ENCODE measurements at regions not wholly inside any gene's neighbourhood (a gene's known extent, or its start where the extent isn't known, plus 50 kb on each side); places are given as distances from the start of the nearest gene placed in this dataset.

DNA sequence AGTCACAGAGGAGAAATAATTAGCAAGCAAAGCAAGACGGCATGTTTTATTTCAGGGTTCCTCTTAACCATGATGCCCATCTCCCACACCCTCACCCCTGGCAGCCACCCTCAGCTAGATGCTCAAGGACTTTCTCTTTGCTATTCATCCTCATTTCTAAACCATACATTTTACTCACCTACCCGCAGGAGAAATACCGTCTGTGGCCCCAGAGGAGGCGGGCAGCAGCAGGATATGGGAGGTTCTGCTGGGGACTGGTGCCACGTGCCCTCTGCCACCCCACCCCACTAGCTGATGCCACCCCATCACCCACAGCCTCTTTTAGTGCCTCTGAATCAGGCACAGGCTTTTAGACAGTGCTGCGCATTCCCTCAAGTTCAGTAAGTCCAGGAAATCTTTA, 168.7 kb upstream of the ITGB1 start:
- DNase-seq (ENCODE audit: low read depth) = no peak

DNA sequence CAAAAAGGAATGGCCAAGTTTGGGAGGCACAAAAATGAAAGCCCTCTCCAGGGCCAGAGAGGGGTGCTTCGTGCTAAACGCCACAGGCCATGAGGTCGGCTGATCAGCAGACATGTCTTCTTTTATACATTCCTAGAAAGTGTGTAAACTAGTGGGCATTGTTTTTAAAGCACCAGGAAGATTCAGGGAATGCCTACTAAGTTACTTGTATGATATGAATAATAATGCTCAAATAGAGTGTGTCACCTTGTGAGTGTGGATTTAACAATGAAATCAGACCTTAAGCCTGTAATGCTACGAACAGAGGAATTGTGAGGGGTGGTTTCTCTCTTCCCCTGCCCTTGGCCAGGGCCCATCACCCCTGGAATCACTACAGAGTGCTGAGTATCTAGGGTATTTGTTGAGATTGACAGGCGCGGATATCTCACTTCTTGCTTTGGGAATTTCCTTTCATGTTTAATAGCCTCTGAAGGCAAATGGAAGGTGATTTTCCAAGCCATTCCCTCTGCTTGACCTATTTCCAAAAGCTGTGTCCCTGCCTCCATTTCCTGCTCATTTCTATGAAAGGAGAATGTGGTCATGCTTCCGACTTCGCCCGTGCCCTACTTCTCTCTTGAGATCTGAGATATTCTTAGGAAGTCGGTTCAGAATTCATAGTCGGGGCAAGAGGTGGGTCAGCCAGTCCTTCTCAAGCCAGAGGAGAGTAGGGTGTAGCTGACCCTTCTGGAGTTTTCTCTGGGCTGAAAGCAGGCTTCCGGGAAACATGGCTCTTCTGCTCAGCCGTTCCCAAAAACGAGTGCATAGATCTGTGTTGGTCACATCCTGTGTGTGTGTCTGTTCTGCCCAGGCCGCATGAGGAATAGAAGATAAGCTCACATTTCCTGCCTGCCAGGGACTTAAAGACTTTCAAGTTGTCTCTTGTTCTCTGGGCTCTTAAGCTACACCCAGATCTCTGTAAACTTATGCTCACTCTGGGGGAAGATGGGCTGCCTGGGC, 167.8 kb upstream of the ITGB1 start:
- DNase-seq (ENCODE audit: low read depth) = no peak

DNA sequence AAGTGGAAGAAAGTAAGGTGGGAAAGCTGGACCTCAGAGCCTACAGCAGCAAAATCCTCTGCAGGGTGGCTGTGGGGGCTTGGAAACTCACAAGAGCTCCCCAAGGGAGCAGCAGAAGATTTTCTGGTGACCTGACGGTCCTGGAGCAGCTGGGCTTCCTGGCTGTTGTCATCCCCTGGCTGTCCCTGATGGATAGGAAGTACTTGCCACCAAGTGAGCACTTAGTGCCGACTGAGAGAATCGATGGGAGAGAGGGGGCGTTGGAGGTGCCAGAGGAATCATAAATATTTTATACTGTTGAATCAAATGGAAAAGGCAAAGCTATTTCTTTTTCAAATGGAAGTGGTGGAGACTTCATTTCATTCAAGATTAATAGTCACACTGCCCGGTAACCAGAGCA, 167.1 kb upstream of the ITGB1 start:
- DNase-seq (ENCODE audit: low read depth) = no peak

DNA sequence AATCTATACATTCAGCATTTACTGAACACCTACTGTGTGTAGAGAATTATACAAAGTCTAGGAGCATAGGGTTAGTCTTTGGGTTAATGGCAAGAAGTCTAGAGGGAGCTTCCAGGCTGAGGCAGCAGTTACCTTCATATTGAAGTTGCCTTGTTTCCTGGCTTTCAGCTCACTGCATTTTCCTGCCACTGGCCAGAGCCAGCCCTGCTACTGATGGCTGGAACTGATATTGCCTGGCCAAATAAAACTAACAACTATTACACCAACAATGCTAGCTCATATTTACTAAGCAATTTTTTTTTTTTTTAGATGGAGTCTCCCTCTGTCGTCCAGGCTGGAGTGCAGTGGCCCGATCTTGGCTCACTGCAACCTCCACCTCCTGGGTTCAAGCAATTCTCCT, 165.7 kb upstream of the ITGB1 start:
- no peak for DNase-seq (ENCODE audit: low read depth)

DNA sequence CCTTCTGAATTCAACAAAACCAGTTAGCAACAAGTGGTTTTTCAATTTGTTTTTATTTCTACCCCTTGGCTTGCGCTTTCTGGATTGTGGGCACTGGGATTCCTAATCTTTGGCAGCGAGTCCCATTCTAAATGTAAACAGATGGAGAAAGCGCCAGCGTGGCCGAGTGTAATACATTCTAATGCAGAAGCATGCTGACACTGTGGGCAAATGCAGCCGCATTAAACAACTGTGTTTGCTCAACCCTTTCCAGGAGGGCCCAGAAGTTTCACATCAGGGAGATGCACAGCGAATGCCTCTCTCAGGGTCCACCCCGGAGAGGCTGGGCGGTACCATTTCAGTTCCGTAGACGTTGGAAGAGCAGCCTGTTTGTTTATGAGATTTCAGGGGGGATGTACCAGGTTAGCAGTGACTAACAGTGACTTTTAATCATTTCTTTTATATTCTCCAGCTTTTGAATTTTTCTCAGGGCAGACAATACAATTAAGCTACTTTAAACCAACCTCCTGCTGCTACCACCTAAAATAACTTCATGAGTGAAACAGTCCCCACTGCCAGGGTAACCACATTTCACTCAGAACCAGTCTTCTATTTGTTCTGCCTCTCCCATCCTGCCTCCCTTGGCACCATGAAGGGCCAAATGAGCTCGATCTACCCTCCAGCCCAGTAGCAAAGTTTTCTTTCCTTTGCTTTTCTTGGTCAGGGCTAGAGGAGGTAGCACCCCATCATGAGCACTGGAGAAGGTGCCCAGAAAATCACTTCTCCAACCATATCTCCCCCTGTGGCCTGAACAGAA, 164.2 kb upstream of the ITGB1 start:
- no peak for DNase-seq (ENCODE audit: low read depth)

DNA sequence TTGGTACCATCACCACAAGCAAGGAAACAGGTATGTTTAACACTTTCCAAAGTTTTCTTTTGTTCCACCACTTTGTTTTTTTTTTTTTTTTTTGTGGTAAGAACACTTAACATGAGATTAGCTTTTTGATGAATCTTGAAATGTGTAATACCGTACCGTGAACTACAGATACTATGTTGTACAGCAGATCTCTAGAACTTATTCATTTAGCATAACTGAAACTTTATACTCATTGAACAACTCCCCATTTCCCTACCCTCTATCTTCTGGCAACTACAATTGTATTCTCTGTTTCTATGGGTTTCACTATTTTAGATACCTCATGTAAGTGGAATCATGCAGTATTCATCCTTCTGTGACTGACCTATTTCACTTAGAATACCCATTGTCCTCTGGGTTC, 162.7 kb upstream of the ITGB1 start:
- DNase-seq (ENCODE audit: low read depth) = no peak

GRCh38 chr10:33120275-33120674, 162.2 kb upstream of the ITGB1 start:
- no peak for DNase-seq (ENCODE audit: low read depth)

- no peak for DNase-seq (ENCODE audit: low read depth)
These were observed 159.8 kb upstream of the ITGB1 start for GRCh38 chr10:33117816-33118215.

DNA sequence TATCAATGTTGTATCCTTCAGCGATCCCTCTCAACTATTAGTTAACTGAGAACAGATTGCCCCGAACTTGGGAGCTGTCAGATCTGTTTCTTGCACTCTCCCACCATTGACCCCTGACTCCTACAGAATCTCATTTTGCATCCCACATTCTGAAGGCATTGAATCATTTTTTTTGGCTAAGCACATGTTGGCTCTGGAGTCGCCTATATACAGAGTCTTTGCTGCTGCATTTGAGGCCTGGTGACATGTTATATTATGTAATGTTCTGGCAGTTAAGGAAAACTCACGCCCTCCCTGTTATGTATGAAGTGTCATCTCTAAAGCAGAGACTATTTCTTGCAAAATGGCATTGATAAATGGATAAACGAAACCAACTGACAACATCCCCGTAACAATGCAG, 159.2 kb upstream of the ITGB1 start:
- DNase-seq (ENCODE audit: low read depth) = no peak

DNA sequence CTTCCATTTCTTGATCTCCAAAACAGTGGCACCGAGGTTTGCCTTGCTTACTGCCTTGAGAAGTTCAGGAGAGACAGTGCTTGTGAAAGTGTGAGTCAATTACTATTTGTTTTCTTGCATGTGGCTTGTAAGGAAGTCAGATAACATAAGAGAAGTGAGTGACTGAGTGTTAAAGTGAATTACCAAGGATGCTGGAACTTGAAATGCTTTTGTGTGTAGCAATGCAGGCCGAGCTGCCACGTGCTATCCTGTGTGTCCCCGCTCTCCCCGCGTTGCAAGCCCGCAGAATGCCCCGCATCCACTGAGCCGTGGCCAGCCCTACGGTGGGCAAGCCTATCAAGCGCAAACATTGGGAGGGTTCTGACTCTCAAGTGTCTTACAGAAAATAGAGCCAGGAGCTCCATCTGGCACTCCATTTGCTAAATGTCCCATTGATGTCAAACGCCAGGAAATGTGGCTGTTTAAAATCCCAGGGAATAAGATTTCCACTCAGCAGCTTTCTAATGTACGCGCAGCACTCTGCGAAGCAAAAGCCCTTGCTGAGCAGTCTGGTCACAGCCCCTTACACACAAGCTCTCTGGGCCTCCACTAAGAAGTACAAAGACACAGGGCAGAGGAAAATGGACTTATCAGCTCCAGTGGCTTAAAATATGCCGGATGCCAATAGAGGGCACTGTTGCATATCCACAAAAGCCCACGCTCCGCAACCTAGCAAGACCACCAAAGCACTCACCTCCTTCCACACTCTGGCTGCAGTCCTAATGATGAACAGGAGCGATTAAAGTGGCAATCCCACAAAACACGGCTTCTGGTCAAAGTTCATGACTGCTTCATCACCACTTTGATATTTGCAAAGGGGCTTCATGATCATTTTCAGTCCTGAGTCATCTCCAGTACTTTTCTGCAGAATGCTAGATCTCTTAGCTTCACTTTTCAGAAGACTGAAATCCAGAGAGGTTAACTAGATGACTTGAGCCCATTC, 158.0 kb upstream of the ITGB1 start:
- no peak for DNase-seq (ENCODE audit: low read depth)

DNA sequence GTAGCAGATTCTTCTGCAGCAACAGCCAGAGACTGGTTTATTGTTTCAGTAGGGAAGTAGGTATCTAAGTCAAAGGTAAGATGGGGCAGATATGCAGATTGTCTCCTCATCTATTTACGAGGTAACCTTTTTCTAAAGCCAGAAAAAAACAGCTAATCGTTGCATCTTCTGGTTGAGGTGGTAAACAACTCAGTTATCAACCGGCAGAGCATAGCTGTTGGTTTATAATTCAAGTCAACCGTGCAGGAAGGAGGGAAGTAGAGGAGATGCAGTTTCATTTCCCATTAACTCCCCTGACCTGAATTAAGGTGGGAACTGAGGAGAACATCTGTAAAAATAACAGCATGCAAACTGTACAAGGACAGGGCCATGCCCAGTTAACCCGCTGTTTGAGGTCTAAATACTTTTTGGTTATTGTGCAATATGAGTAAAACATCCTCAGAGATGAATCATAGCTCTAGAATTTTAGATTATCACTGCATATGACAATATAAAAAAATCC, 156.5 kb upstream of the ITGB1 start:
- DNase-seq (ENCODE audit: low read depth) = no peak

- no peak for DNase-seq (ENCODE audit: low read depth)
These were observed 155.4 kb upstream of the ITGB1 start for GRCh38 chr10:33113466-33113865.

DNA sequence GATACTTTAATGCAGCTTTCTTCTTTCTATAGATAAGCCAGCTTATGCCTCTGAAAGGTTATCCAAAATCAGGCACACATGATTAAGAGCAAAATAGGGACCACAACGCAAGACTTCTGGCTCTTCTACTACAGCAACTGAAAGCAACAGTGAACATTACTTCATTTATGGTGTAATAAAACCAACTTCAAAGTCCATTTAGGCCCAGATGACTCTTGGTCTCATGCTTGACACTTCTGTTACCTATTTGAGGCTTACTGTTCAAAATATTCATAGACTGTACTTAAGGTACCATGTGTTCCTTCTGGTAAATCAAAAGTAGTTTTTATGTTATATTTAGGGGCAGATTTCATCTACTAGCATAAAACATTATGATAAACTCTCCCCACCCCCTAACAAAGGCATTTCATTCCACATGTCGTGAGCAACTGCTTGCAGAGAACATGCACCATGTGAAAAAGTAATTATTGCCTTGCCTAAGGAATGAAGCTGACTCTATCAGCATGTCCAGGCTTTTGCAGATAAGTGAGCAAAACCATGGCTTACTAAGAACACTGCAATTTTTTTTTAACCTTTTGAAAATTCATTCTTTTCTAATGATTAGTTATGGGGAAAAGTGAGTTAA, 154.9 kb upstream of the ITGB1 start:
- no peak for DNase-seq (ENCODE audit: low read depth)

DNA sequence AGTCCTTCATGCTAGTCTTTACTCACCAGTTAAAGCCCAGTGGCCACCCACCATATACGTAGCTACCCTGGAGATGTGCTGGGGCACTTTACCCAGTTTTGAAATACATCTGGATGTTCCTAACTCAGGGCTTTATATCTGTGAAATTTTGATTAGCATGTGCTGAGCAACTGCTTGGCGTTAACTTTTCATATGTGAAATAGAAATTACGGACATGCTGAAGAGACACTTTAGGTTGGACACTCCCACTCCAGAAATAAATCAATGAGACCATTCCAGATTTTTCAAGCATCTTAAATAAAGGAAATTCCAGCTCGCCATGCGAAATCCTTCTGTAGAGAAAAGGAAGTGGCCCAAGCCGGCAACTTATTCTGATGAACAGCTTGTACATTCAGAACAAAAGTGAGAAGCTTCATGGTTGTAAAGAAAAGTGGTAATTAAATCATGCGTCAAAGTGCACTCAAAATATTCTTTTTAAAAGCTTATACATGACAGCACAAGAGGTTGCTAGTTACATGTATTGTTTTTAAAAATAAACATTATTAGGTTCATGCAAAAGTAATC, 153.5 kb upstream of the ITGB1 start:
- no peak for DNase-seq (ENCODE audit: low read depth)

GRCh38 chr10:33109788-33110469, 151.9 kb upstream of the ITGB1 start:
- DNase-seq (ENCODE audit: low read depth) = no peak

GRCh38 chr10:33109384-33109783, 151.4 kb upstream of the ITGB1 start:
- DNase-seq (ENCODE audit: low read depth) = no peak

DNA sequence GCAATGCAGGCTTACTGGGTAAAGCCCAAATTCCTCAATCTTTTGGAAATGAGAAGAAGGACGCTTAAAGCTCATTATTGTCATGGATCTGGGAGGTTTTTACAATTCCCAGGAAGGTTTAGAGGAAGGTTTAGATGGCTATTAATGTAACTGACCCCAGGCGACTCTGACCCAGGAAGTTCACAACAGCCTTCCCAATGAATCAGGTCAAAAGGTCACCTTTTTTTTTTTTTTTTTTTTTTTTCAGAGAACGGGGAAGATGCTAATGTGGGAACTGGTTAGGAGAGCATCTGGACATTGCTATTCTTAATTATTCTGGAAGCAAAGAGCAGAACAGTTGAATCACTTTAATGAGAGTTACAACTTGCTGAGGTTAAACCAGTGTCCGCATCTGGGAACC, 149.9 kb upstream of the ITGB1 start:
- DNase-seq (ENCODE audit: low read depth) = no peak

DNA sequence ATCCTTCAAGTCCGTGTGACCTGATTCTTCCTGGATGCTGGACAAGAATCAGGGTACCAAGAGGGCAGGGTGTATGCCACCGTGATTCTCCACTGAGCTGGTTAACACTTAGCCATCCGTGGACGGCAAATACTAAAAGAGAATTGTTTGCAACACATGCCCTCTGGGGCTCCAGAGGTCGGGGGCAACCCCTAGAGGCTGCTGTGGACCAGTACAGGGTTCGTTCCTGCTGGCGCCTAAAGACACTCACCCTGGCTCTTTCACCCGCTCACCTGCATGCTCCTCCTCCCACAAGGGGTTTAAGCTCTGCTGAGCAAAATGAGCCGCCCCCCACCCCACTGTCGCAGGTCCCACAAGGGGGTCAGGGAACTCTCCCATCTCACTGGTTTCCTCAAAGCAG, 148.7 kb upstream of the ITGB1 start:
- DNase-seq (ENCODE audit: low read depth) = no peak

DNA sequence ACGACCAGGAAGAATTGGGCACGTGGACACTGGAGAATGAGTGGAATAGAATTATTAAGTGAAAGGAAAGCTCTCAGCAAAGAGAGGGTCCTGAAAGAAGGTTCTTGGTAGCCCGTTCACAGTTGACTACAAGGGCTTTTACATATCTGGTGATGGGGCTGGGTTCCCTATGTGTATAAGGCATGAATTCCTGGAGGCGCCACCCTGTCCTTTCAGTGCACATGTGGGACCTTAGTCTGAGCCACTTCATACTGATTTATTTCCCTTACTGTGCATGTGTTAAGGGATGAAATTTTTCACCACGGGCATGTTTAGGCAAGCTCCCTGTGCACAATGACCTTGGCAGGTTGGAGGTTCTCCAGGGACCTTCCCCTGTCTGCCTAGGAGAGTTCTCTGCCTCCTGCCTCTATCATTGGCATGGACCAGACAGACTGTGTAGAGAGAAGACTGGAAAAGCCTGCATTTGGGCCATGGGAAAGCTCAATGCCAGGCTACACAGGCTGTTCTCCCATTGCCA, 145.9 kb upstream of the ITGB1 start:
- DNase-seq (ENCODE audit: low read depth) = no peak

DNA sequence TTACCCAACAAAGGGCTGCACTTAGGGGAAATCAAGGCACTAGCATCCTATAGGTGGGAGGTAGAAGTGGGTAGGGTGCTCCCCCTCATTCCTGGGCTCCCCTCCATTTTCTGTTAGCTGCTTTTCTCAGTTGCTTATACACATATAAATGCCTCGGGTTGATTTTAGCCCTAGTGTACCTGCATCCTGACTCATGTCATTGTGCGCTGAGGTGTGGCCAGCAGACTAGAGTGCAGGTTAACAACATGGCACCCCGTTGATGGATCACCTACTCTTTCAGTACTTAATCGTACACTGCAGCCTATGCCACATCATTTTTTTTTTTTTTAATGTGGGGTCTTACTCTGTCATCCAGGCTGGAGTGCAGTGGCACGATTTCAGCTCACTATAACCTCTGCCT, 144.0 kb upstream of the ITGB1 start:
- DNase-seq (ENCODE audit: low read depth) = no peak

Measured in HS-27A (cell line).